Fibroblast of skin of left biceps (primary cell): ENCODE measurements at regions not wholly inside any gene's neighbourhood (a gene's known extent, or its start where the extent isn't known, plus 50 kb on each side); places are given as distances from the start of the nearest gene placed in this dataset.

Source experiments
- DNase-seq, 2 experiments: peaks; one replicate each; pipeline ENCODE4 v3.0.0-alpha.2; 2013; ENCODE audit warnings: low read depth in 2 of 2

DNA sequence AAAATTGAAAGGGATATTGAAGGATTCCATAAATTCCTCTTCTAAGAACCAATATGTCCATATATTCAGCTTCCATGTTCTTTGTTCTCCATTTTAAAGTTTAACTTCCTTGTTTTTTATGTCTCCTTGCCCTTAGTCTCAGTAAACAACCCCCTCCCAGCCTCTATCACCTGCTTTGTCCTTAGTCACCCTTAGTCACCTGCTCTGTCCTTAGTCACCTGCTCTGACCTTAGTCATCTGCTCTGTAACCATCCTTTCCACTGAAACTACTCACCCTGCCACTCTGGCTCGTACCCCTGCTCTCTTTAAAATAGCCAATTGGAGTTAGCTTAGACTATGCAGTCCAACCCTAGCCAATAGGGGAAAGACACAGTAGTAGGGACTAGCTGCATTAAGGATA is 136.2 kb upstream of the TMEM106B start:
- DNase-seq: no peak

DNA sequence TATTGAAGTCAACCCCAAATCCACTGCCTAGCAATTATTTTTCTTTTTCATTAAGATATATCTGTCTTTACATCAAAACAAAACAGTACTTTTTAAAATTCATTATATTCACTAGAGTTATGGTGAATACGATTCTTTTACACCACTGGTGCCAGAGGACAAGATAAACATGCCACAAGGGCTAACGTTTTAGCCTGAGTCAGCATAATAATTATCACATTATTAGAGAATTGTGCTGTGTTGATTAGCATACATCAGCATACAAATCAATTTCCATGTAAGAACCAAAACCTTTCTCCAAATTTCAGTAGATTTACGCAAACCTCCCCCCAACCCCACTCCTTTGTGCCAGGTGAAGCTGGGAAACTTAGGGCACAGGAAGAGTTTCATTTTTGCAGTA is 131.1 kb upstream of the TMEM106B start:
- no peak for DNase-seq

- DNase-seq: no peak
These were observed 125.6 kb upstream of the TMEM106B start for GRCh38 chr7:12085516-12085915.

GRCh38 chr7:12089951-12090756 is 120.9 kb upstream of the TMEM106B start:
- no peak for DNase-seq

GRCh38 chr7:12090757-12091221 is 120.3 kb upstream of the TMEM106B start:
- no peak for DNase-seq

DNA sequence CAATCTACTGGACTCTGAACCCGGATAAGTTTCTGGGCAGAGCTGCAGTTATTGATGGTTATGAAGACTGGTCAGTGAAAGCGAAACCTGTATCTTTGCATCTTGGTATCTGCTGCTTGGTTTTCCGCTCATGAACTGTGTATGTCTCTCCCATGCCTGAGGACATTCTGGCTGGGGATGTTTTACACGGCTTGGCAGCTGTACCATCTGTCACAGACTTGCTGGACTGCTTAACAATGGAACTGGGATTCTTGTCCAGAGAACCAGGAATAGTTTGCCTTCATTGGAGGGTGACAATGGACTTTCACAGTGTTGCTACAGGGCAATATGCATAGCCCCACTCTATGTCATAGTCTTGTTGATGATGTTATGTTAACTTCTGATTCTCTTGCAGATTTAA is 119.9 kb upstream of the TMEM106B start:
- no peak for DNase-seq

GRCh38 chr7:12092499-12093130 is 118.5 kb upstream of the TMEM106B start:
- DNase-seq: no peak

DNA sequence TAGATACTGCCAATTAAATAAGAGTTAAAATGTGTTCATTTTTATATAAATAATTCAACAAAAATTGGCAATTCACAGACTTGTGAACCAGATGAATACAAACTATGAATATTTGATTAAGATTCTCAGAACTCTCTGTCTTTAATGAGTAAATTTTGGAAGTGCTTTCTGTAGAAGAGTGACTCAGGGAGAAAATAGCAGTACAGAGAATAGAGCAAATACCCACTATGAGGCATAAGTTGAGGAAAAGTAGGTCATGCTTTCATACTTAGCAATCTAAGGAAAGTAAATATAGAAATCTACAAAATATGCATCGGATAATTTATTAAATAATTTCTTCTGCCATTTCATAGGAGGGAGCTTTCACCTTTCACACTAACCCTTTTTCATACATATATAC is 117.7 kb upstream of the TMEM106B start:
- no peak for DNase-seq

DNA sequence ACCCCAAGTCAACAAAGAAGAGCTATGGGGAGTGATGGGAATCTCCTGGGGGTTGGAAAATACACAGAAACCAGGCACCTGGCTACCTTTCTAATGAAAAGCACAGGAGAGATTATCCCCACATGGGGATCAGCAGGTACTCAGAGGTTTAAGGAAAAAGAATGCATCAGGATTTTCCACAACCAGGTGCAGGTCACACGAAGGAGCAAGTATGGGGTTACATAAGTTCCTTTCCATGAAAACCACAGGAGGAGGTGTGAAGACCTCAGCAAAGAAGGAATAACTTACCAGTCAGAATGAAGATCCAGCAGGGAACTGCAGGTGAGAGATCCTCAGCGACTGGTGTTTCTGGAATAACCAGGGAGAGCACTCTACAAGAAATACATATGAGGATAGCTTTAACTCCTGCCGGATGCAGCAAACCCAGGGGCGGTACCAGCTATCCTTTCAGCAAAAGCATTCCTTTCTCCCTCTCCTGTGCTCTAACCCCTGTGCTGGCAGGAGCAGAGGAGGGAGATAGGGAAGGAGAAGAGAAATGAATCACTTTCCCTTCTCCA is 116.7 kb upstream of the TMEM106B start:
- no peak for DNase-seq

- no peak for DNase-seq
These were observed 109.0 kb upstream of the TMEM106B start for GRCh38 chr7:12102126-12102525.

GRCh38 chr7:12102527-12102926 is 108.6 kb upstream of the TMEM106B start:
- no peak for DNase-seq

GRCh38 chr7:12103948-12104347 is 107.1 kb upstream of the TMEM106B start:
- no peak for DNase-seq

DNA sequence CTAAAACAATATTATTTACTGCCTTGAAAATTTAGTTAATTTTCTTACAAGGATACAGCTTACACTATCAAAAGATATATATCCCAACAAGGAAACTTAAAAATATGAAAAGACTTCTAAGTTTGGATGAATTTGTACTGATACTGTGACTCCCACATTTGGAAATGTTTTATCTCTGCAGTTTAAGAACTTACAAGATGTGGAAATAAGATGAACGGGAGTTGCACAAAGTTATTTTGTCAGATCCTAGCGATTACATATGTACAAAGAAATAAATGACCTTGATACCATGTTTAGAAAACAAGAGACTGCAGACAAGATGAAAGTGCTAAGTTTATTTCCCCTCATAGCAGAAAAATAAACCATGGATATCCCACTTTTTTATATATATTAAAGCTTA is 103.7 kb upstream of the TMEM106B start:
- DNase-seq: no peak

GRCh38 chr7:12107841-12108254 is 103.2 kb upstream of the TMEM106B start:
- DNase-seq: no peak

GRCh38 chr7:12110425-12110824 is 100.7 kb upstream of the TMEM106B start:
- no peak for DNase-seq

- DNase-seq: peak in 1 of 2 experiments; percentile 3
These were observed 99.4 kb upstream of the TMEM106B start for GRCh38 chr7:12111422-12112405.

GRCh38 chr7:12117170-12117569 is 93.9 kb upstream of the TMEM106B start:
- no peak for DNase-seq

DNA sequence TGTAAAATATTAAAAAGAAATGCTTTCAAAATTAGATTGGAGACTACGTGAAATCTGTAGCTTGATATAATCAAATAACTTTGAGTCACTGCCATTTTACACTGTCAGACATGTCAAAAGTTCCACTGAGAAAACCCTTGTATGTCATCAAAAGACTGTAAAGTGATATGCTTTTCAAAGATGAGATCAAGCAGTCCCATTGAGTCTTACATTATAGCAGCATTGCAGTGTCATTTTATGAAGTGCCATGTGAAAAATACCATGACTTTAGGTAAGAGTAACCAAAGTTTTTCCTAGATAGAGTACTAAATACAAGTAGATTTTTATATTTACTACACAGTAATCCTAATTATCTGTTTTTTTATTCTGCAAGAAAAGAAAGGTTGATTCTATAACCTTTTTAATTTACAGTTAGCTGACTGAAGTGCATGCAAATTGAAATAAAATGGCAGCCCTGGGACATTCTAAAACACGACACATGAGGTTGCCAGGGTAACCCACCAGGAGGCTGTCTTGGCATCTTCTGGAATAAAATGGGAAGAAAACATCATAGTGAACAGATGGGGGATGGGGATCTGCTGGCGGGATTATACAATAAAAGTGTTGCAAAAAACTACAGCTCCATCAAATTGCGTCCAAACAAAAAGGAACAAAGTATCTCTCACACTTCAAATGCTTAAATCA is 91.3 kb upstream of the TMEM106B start:
- DNase-seq: no peak

GRCh38 chr7:12120632-12121031 is 90.5 kb upstream of the TMEM106B start:
- DNase-seq: no peak

GRCh38 chr7:12123172-12123571 is 87.9 kb upstream of the TMEM106B start:
- no peak for DNase-seq

GRCh38 chr7:12124028-12124427 is 87.1 kb upstream of the TMEM106B start:
- DNase-seq: no peak
